ENCODE measurements at regions not wholly inside any gene's neighbourhood (a gene's known extent, or its start where the extent isn't known, plus 50 kb on each side); places are given as distances from the start of the nearest gene placed in this dataset.

DNA sequence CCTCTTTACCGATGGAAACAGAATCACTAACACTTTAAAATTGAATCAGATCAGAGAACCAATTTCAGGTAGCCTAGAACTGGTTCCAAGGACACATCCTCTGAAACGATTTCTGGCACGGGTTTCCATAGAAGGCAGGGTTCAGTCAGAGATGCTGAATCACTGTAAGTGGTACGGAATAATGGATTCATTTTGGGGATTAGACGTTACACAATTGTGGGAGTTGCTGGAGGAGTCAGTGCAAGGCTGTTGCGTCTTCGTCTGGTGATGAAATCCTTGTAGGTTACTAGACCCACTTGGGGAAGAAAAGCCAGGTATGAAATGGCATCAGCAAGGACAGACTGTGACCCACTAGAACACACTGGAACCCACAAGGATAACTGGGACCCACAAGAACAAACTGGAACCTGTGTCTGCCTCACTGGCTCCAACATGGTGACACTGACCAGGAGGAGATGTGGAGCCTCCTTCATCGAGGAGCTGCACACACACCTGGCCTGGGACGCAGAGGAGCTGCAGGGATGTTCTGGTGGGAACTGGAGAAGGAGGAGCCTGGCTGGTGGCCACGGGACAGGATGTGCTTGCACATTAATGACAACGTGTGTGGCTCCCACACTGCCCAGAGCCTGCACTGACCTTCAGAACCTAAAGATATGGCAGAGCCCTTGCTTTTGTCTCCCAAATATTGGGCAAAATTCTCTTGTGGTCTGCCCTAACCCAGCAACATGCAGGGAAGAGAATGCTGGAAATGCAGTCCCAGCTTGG, 105.1 kb downstream of the TRAPPC11 start:
- no peak for DNase-seq (ENCODE audit: low spot score)

DNA sequence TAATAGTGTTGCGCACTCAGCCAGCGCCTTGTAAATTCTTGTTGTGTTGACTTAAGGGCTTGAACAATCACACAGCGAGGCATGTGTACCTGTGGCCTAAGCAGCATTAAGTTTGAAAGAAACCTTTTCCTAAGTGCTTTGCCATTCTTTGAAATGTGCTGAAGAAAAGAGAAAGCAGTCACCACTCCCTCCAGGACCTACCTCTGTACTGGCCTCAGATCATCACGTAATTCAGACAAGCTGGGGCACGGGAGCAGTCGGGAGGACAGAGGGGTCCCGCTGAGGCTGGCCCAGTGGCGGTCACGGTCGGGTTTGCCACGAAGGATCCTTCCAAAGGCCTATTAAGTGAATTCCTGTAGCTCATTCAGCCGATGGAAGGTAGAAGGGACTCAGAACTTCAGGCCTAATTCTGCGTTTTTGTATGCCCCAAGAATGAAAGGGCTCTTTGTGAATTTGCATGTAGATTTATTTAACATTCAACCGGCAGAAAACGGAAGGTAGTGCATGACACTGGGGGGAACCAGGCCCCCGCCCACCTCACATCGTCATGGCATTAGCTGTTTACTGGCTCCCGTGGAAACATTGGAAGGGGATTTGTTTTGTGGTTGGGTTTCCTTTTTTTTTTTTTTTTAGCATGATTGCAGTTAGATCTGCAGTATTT, 106.3 kb downstream of the TRAPPC11 start:
- no peak for DNase-seq (ENCODE audit: low spot score)

DNA sequence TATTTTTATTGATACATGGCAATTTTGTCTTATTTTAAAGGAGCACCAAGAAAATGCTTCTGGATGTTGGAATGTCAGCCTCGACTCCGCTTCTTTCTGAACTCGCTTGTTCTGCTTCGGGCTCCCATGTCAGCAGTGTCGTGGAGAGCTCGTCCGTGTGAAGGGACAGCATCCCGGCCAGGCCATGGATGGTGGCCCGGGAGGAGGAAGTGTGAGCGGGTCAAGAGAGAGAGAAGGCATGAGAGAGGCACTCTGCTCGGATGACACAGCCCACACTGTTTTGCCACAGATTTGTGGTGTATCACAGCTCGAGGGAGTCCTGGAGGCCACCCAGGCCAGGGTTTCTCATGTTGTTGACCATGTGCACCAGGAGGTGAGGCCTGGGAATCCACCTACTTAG, 107.0 kb downstream of the TRAPPC11 start:
- no peak for DNase-seq (ENCODE audit: low spot score)

DNA sequence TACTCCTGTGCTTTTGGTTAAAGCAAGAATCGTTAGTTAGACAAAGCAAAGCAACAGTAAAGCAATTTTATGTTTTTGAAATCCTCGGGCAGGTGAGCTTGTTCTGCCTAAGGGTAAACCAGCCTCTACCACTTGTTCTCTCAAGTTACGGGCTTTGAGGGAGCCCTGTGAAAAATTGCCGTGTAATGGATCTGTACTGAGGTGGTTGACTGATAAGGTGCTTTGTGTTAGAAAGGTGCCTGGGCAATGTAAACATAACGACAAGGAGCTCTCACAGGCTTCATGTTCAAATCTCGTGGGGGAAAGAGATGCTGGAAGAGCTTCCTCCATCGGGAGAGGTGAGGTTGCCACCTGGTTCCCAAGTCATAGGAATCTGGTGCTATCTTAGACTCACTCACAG, 111.8 kb downstream of the TRAPPC11 start:
- DNase-seq (ENCODE audit: low spot score), result no peak

- no peak for DNase-seq (ENCODE audit: low spot score)
Observed at GRCh38 chr4:183772361-183772760, 113.3 kb downstream of the TRAPPC11 start.

DNA sequence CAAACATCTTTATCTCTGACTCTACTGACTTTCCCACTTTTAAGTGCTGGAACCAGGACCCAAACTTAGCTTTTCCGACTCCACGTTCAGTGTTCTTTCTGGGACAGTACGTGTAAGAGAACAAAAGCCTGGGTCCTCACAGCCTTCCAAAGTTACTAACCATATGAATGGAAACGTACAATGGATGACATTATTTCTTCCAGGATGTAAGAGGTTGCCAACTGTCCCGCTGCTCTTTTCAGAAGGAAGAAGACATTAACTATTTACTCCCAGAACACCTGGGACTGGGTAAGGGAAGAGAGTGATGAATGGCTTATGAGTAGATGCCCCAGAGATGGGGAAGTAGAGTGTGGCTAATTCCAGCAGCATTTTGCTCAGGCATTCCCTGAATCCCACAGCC, 114.7 kb downstream of the TRAPPC11 start:
- DNase-seq (ENCODE audit: low spot score), result no peak

- no peak for DNase-seq (ENCODE audit: low spot score)
Observed at GRCh38 chr4:183783306-183783705, 121.8 kb upstream of the STOX2 start.

- DNase-seq (ENCODE audit: low spot score), result peak; percentile 63
Observed at GRCh38 chr4:183783991-183784553, 121.0 kb upstream of the STOX2 start.

- no peak for DNase-seq (ENCODE audit: low spot score)
Observed at GRCh38 chr4:183788308-183788905, 116.7 kb upstream of the STOX2 start.

GRCh38 chr4:183789657-183790056, 115.5 kb upstream of the STOX2 start:
- DNase-seq (ENCODE audit: low spot score), result no peak

- DNase-seq (ENCODE audit: low spot score), result no peak
Observed at GRCh38 chr4:183790661-183791060, 114.4 kb upstream of the STOX2 start.

DNA sequence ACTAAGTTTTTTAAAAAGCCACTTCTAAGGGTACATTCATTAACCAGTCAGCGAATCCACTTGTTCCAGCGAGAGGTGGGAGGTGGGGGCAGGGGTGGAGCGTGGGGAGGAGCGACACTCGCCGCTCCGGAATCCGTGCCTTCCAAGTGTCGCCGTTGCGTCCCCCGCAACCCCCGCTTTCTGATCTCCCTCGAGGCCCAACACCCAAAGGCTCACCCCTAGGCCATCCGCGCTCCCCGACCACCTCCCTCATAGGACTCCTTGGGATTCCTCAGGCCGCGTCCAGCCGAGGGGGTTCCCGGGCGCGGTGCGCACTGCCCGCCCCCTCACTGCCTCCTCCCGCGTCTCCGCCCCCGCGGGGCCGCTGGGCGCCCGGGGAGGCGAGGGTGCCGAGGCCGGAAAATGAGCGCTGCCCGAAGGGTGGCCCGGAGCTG, 108.1 kb upstream of the STOX2 start:
- no peak for DNase-seq (ENCODE audit: low spot score)

GRCh38 chr4:183797445-183798300, 107.4 kb upstream of the STOX2 start:
- peak; percentile 45 for DNase-seq (ENCODE audit: low spot score)

DNA sequence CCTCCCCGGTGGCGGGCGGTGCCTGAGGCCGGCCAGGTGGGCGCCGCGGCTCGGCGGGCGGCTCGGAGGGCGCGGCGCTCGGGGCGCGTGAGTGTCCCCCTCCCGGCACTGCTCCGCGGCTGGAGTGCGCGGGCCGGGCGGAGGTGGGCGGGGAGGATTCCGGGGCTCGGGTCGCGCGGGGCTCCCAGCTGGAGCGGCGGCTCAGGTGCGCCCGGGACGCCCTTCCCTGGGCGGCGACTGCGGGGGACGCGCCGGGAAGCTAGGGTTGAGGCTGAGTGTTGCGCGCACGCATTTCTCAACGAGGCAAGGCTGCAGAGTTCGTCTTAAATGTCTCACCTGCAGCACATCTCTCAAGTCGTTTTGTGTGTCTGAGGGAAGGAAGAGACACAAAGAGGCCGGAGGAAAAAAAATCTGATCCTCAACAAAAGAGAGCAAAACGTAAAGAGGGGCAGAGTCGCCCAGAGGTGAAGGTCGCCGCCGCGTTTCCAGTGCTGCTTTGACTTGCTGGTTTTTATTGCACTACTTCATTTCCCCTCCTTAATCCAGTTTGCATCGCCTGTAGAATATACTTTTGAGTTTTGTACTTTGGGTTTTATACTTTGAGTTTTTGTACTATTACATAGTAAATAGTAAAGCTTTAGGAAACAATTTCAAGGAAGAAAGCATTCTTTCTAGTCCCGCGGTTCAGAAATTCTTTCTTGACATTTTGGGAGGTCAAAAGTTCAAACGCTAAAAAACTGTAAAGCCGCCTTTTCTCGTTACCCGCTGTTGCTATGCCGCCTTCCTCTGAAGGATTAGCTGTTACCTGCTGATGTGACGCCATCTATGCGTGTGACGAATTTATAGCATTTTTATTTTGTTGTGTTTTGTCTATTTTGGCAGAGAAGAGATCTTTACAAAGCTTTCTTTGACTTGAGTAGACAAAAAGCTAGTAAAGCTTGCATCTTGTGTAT, 106.5 kb upstream of the STOX2 start:
- no peak for DNase-seq (ENCODE audit: low spot score)

DNA sequence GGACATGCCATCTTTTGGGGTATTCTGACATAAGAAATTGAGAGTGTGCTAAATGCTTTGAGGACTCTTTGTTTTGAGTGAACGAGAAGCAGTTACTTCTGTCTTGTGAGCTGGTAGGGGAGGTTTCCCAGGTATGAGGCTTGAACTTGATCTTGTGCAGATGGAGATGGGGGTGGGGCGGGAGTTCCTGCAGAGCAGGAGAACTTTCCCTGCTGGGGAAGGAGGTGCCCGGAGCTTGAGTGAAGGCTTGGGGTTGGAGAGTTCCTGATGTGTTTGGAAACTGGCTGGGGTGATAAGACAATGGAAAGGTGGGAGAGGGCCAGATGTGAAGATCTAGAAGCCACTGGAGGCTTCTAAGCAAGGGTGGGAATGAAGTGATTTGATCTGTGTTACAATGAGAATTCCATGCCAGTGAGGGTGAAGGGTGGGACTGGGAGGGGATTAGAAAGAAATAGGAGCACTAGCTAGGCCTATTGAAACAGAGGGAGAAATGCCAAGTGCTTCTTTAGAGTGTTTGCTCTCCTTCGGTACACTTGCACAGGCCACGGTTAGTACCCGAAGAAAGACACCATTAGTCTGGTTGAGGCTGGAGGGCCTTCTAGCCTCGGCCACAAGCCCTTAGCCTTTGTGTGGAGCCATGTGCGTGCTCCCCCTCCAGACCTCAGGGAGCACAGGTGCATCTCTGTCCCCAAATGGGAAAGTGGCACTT, 103.5 kb upstream of the STOX2 start:
- DNase-seq (ENCODE audit: low spot score), result no peak

DNA sequence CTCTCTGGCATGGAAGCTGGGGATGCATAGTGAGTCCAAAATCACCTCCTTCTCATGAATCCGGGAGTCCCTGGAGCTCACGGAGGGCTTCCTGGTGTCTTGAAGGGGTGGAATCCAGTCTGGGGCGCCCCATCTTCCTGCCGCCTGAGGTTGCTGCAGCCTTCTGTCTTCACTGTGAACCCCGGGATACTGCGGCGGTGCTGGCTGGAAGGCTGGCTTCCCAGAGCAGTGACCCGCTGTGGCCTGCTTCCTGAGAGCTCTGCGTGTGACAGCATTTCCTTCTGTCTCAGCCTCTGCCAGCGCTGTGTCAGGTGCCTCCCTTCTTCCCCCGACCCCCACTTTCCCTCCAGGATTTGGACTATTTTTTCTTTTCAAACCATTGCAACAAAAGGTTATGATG, 98.8 kb upstream of the STOX2 start:
- DNase-seq (ENCODE audit: low spot score), result no peak

- no peak for DNase-seq (ENCODE audit: low spot score)
Observed at GRCh38 chr4:183807420-183808096, 97.5 kb upstream of the STOX2 start.

GRCh38 chr4:183808097-183808456, 97.0 kb upstream of the STOX2 start:
- no peak for DNase-seq (ENCODE audit: low spot score)

- no peak for DNase-seq (ENCODE audit: low spot score)
Observed at GRCh38 chr4:183812567-183812966, 92.5 kb upstream of the STOX2 start.

DNA sequence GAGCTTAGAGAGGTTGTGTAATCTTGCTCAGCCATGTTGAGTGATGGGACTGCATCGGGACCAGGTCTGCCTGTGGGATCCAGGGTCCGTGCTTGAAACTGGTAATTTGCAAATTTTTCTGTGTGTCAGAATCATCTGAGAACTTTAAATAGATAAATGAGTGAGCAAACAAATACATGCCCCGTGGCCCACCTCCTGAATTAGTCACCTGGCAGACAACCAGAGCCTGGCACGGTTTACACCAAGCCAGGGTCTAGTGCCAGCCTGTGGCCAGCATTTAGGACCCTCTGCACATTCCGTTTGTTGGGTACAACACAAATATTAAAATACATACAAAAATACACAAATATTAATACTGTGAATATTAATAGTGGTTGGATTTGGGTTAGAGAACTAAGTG, 90.6 kb upstream of the STOX2 start:
- no peak for DNase-seq (ENCODE audit: low spot score)

Data from AG20443 (cell line).